Uterus (tissue), 3 donors: ENCODE measurements at regions not wholly inside any gene's neighbourhood (a gene's known extent, or its start where the extent isn't known, plus 50 kb on each side); places are given as distances from the start of the nearest gene placed in this dataset.
"Not testable (repeated sequence)": the region's sequence is repeated elsewhere in the genome, so short reads cannot be mapped to it uniquely, and the experiment has no call there.

ENCODE experiments used
- DNase-seq, 2 donors: peaks; one replicate each; pipeline ENCODE4 v3.0.0-alpha.2; 2019 to 2020
- H3K27ac ChIP-seq, 2 donors: fragments of 200-600 bp; sonication (generic); 1 replicate in 1 of 2; 2 replicates in 1 of 2; pipeline ENCODE4 v1.5.1; 2016 to 2018
- H3K27me3 ChIP-seq, 2 donors: fragments of 200-600 bp; sonication (generic); one replicate each; pipeline ENCODE4 v1.5.1; 2018 to 2019; ENCODE audit warnings: control low read depth in 1 of 2
- H3K36me3 ChIP-seq, 2 donors: fragments of 200-600 bp; sonication (generic); one replicate each; pipeline ENCODE4 v1.5.1; 2019; ENCODE audit warnings: control low read depth in 1 of 2
- H3K4me1 ChIP-seq, 2 donors: fragments of 200-600 bp; sonication (generic); one replicate each; pipeline ENCODE4 v1.5.1; 2018 to 2019; ENCODE audit warnings: control low read depth in 1 of 2
- H3K4me3 ChIP-seq, 2 donors: fragments of 200-600 bp; sonication (generic); 1 replicate in 1 of 2; 2 replicates in 1 of 2; pipeline ENCODE4 v1.5.1; 2018 to 2019; ENCODE audit warnings: mild to moderate bottlenecking in 1 of 2
- H3K9me3 ChIP-seq, 2 donors: fragments of 200-600 bp; sonication (generic); one replicate each; pipeline ENCODE4 v1.5.1; 2019; ENCODE audit warnings: control low read depth in 1 of 2
- POLR2A ChIP-seq, 2 donors: fragments of 450-650 bp; IDR thresholded peaks; one replicate each; pipeline ENCODE4 v1.6.1; 2016; ENCODE audit warnings: antibody characterized with exemption in 2 of 2, mild to moderate bottlenecking in 1 of 2, moderate library complexity in 1 of 2
- intact Hi-C: fragments of 100-400 bp; cut with DNase I; formaldehyde crosslinking; loops from one replicate; pipeline ENCODE4 v1.15.1; 2023; ENCODE audit warnings: low total_unique reads
- TF ChIP-seq, protein P1 (sequence below), 4 experiments: fragments of 200-600 bp in 2 of 4; fragments of 450-650 bp in 2 of 4; sonication (generic) in 2 of 4; IDR thresholded peaks; one replicate each; pipeline ENCODE4 v1.5.1; 2016 to 2019; ENCODE audit warnings: antibody characterized with exemption in 4 of 4, mild to moderate bottlenecking in 2 of 4, moderate library complexity in 1 of 4
- donor health status: DM: yes; HTN: yes; CAD: no.

DNA sequence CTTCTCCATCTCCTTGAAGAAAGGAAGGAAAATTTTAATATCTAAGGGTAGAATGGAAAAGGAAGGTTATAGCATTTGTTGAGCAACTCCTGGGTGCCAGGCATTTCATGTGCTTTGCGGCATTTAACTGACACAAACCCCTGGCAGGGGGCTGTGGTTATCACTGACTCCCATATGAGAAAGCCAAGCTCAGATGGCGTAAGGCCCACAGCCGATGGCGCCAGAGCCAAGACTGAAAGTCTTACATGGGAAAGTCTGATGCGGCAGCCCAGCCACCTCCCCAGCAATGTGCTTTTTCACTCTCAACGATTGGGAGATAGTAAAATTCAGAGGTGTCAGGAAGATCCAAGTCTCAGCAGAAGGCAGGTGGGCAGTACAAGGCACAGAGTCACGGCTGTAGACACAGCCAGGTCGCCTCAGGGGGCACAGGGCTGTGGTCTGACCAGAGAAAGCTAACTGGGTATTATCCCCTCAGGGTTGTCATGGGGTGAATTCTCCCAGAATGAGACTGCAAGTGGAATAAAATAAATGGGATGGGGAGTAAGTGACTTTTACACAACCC, 324.2 kb upstream of the NCKAP5 start:
- H3K9me3 ChIP-seq: no peaks in the 10 kb centered on the region
- DNase-seq: no peak
- H3K27me3 ChIP-seq: no peaks in the 10 kb centered on the region
- H3K36me3 ChIP-seq: no peaks in the 10 kb centered on the region
- intact Hi-C loops: no loop called here
- TF ChIP-seq POLR2A (IDR thresholded peaks at IDR 0.05): no peak
- TF ChIP-seq, protein P1, sequence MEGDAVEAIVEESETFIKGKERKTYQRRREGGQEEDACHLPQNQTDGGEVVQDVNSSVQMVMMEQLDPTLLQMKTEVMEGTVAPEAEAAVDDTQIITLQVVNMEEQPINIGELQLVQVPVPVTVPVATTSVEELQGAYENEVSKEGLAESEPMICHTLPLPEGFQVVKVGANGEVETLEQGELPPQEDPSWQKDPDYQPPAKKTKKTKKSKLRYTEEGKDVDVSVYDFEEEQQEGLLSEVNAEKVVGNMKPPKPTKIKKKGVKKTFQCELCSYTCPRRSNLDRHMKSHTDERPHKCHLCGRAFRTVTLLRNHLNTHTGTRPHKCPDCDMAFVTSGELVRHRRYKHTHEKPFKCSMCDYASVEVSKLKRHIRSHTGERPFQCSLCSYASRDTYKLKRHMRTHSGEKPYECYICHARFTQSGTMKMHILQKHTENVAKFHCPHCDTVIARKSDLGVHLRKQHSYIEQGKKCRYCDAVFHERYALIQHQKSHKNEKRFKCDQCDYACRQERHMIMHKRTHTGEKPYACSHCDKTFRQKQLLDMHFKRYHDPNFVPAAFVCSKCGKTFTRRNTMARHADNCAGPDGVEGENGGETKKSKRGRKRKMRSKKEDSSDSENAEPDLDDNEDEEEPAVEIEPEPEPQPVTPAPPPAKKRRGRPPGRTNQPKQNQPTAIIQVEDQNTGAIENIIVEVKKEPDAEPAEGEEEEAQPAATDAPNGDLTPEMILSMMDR (IDR thresholded peaks at IDR 0.05): no peak
- H3K27ac ChIP-seq: no peak overlapping the region
- no peak overlapping the region for H3K4me3 ChIP-seq
- no peaks in the 10 kb centered on the region for H3K4me1 ChIP-seq

DNA sequence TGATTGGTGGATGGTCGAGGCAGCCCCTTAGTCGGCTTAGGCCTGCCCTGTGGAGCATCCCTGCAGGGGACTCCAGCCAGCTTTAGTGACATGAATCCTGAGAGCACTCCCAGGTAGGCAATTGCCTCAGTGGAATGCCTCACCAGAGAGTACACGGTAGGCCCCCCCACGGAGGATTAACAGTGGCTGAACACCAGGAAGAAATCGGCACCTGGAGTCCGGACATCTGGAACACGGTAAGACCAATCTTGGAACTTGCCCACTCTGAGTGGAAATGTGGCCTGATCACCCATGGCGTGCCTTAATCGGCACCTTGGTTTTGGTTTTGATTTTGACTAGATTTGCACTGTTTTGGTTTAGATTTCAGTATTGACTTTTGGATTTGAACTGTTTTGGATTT, 326.2 kb upstream of the NCKAP5 start:
- TF ChIP-seq, protein P1 (IDR thresholded peaks at IDR 0.05): no peak
- no peak for TF ChIP-seq POLR2A (IDR thresholded peaks at IDR 0.05)
- H3K9me3 ChIP-seq: no peaks in the 10 kb centered on the region

DNA sequence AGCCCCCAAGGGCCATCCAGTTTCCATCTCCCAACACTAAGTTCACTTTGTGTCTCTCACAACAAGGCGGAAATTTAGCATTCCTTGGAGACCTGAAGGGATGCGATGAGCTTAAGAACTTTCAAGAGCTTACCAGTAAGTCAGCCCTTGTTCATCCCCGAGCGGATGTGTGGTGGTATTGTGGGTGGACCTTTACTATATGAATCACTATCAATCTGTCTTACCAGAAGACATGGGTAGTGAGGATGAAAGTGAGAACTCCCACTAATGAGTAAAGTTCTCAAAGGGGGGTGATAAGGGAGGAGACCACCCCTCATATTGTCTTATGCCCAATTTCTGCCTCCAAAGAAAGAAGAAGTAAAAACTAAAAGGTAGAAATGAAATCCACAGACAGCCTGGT, 329.6 kb upstream of the NCKAP5 start:
- intact Hi-C loops, DNase-seq: not testable (repeated sequence)

More for the DNA sequence above, 326.2 kb upstream of the NCKAP5 start:
- H3K4me3 ChIP-seq: no peak overlapping the region
- intact Hi-C loops: no loop called here
- no peaks in the 10 kb centered on the region for H3K27me3 ChIP-seq
- no peak overlapping the region for H3K27ac ChIP-seq
- no peaks in the 10 kb centered on the region for H3K36me3 ChIP-seq
- H3K4me1 ChIP-seq: no peaks in the 10 kb centered on the region
- DNase-seq: no peak

DNA sequence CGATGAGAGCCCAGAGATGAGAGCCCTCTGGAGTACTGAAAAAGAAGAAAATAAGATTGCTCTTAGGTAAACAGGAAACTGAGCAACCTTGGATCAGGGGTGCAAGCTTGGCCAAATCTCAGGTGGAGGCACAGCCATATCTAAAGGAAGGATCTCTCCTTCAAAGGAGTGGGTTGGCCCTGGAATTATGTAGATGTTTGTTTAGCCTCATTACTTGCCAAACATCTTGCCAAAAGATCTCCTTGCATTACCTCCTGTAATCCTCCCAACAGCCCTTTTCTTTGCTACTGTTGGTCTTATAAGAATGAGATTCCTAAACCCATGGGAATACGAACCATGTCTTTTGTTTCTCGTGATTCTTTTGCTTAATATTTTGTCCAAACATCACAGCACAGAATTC, 332.6 kb upstream of the NCKAP5 start:
- Histone ChIP-seq H3K36me3 (no peaks in the 10 kb centered on the region), H3K4me3 (no peak overlapping the region), H3K27ac (no peak overlapping the region), H3K27me3 (no peaks in the 10 kb centered on the region), H3K4me1 (no peaks in the 10 kb centered on the region), H3K9me3 (no peaks in the 10 kb centered on the region)
- TF ChIP-seq, protein P1 (IDR thresholded peaks at IDR 0.05): no peak
- TF ChIP-seq POLR2A (IDR thresholded peaks at IDR 0.05): no peak
- no peak for DNase-seq
- intact Hi-C loops: no loop called here

More for the DNA sequence above, 329.6 kb upstream of the NCKAP5 start:
- not testable (repeated sequence) for H3K36me3 ChIP-seq, H3K9me3 ChIP-seq, H3K4me3 ChIP-seq, H3K27me3 ChIP-seq, H3K4me1 ChIP-seq, H3K27ac ChIP-seq

DNA sequence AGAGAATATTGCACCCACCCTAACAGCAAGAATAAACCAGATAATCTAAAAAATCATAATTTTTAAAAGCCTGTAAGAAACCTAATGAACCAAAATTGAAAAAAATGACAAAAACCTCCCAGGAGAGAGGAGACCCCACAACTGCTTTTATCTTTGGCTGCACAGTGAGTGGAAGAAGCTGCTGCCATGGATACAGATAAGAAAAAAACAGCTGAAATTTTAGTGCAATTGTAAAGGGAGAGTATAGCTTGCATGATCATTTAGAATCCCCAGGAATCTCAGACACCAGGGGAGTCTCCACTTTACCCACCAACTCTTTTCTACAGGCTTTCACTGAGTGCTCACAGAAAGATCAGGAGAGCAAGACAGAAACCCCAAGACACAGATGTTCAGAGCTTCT, 338.1 kb upstream of the NCKAP5 start:
- intact Hi-C loops: no loop called here
- Histone ChIP-seq H3K27ac (no peak overlapping the region), H3K4me3 (no peak overlapping the region), H3K4me1 (no peaks in the 10 kb centered on the region), H3K9me3 (no peaks in the 10 kb centered on the region), H3K27me3 (no peaks in the 10 kb centered on the region), H3K36me3 (no peaks in the 10 kb centered on the region)
- TF ChIP-seq POLR2A (IDR thresholded peaks at IDR 0.05): no peak
- TF ChIP-seq, protein P1 (IDR thresholded peaks at IDR 0.05): no peak
- DNase-seq: no peak

DNA sequence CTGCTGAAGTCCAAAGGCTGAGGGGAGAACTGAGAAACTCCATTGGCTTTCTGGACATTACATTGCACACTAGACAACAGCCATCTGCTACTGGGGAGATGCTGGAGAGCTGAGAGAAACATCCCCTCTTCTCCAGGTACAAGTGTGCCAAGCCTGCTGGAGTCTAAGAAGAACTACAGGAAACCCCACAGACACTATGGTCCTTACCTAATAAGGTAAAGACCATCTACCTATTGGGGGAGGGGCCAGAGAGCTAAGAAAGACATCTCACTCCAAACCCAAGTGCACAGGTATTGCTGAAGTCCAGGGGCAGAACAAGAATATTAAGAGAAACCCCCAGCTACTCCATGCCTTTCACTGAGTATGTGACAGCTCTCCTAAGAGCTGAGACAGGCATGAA, 338.7 kb upstream of the NCKAP5 start:
- intact Hi-C loops: no loop called here
- TF ChIP-seq POLR2A (IDR thresholded peaks at IDR 0.05): no peak
- TF ChIP-seq, protein P1 (IDR thresholded peaks at IDR 0.05): no peak
- Histone ChIP-seq H3K27me3 (no peaks in the 10 kb centered on the region), H3K27ac (no peak overlapping the region), H3K36me3 (no peaks in the 10 kb centered on the region), H3K4me3 (no peak overlapping the region), H3K9me3 (no peaks in the 10 kb centered on the region), H3K4me1 (no peaks in the 10 kb centered on the region)
- DNase-seq: no peak
